Hepatocyte (in vitro differentiated cells): ENCODE measurements at regions not wholly inside any gene's neighbourhood (a gene's known extent, or its start where the extent isn't known, plus 50 kb on each side); places are given as distances from the start of the nearest gene placed in this dataset.

Experiments used
- DNase-seq: peaks from one replicate; pipeline ENCODE4 v3.0.0-alpha.2; 2016; ENCODE audit warnings: low spot score
- H2AFZ ChIP-seq: fragments of 200-600 bp; sonication (generic); 2 replicates; pipeline ENCODE4 v1.6.0; 2016; ENCODE audit warnings: antibody characterized with exemption, mild to moderate bottlenecking
- H3K27ac ChIP-seq: fragments of 200-600 bp; sonication (generic); 2 replicates; pipeline ENCODE4 v1.5.1; 2016; ENCODE audit warnings: mild to moderate bottlenecking
- H3K27me3 ChIP-seq: fragments of 200-600 bp; sonication (generic); 2 replicates; pipeline ENCODE4 v1.6.1; 2016
- H3K36me3 ChIP-seq: fragments of 200-600 bp; sonication (generic); replicated peaks from 2 replicates; pipeline ENCODE4 v1.5.1; 2016; ENCODE audit warnings: low read depth; ENCODE audit not compliant: insufficient read depth
- H3K4me1 ChIP-seq: fragments of 200-600 bp; sonication (generic); 2 replicates; pipeline ENCODE4 v1.5.1; 2016; ENCODE audit warnings: mild to moderate bottlenecking, moderate library complexity; ENCODE audit not compliant: insufficient read depth
- H3K4me2 ChIP-seq: fragments of 200-600 bp; sonication (generic); 2 replicates; pipeline ENCODE4 v1.6.0; 2016
- H3K4me3 ChIP-seq: fragments of 200-600 bp; sonication (generic); 2 replicates; pipeline ENCODE4 v1.5.1; 2016; ENCODE audit warnings: mild to moderate bottlenecking
- H3K79me2 ChIP-seq: fragments of 200-600 bp; sonication (generic); 2 replicates; pipeline ENCODE4 v1.6.0; 2017; ENCODE audit warnings: mild to moderate bottlenecking
- H3K9me2 ChIP-seq: fragments of 200-600 bp; sonication (generic); replicated peaks from 2 replicates; pipeline ENCODE4 v1.6.0; 2017; ENCODE audit warnings: mild to moderate bottlenecking; ENCODE audit not compliant: insufficient read depth
- H3K9me3 ChIP-seq: fragments of 200-600 bp; sonication (generic); 2 replicates; pipeline ENCODE4 v1.5.1; 2016; ENCODE audit warnings: low read depth, mild to moderate bottlenecking
- H4K20me1 ChIP-seq: fragments of 200-600 bp; sonication (generic); 2 replicates; pipeline ENCODE4 v1.6.0; 2016; ENCODE audit warnings: mild to moderate bottlenecking; ENCODE audit not compliant: insufficient read depth, poor library complexity, severe bottlenecking
- CTCF ChIP-seq: fragments of 200-600 bp; sonication (generic); IDR thresholded peaks from 2 replicates; pipeline ENCODE4 v1.5.1; 2016; ENCODE audit warnings: antibody characterized with exemption, mild to moderate bottlenecking; ENCODE audit not compliant: poor library complexity
- EZH2 ChIP-seq: fragments of 200-600 bp; sonication (generic); IDR thresholded peaks from 2 replicates; pipeline ENCODE4 v1.6.1; 2016; ENCODE audit warnings: antibody characterized with exemption, mild to moderate bottlenecking, borderline replicate concordance
- EZH2phosphoT487 ChIP-seq: fragments of 200-600 bp; sonication (generic); IDR thresholded peaks from one replicate; pipeline ENCODE4 v1.6.1; 2018; ENCODE audit warnings: antibody characterized with exemption, mild to moderate bottlenecking, low read depth, moderate library complexity; ENCODE audit not compliant: unreplicated experiment, severe bottlenecking
- WGBS: methylation state at CpG from one replicate; pipeline ENCODE4 v1.1.6; 2016; ENCODE audit warnings: low lambda C conversion rate; ENCODE audit errors: missing lambda C conversion rate; 5-methylcytosine and 5-hydroxymethylcytosine counted together

- 98% methylated on average over 4 of the region's 4 CpGs for WGBS
- Histone ChIP-seq H3K9me3 (no peaks in the 10 kb centered on the region), H2AFZ (no peak overlapping the region), H3K27me3 (no peaks in the 10 kb centered on the region), H3K36me3 (no peaks in the 10 kb centered on the region), H3K79me2 (no peaks in the 10 kb centered on the region), H4K20me1 (no peaks in the 10 kb centered on the region), H3K4me1 (no peaks in the 10 kb centered on the region), H3K9me2 (no peaks in the 10 kb centered on the region), H3K4me3 (no peak overlapping the region), H3K4me2 (no peak overlapping the region), H3K27ac (no peak overlapping the region)
- TF ChIP-seq EZH2 (no peak), EZH2phosphoT487 (no peak), CTCF (no peak)
- no peak for DNase-seq
Measured at GRCh38 chr10:125568156-125568555, 114.8 kb downstream of the TEX36 start.

- DNase-seq = no peak
- 90% methylated on average over 6 of the region's 6 CpGs for WGBS
- Histone ChIP-seq H3K9me2 (no peaks in the 10 kb centered on the region), H2AFZ (no peak overlapping the region), H3K27me3 (no peaks in the 10 kb centered on the region), H4K20me1 (no peaks in the 10 kb centered on the region), H3K4me2 (no peak overlapping the region), H3K79me2 (no peaks in the 10 kb centered on the region), H3K4me1 (no peaks in the 10 kb centered on the region), H3K27ac (no peak overlapping the region), H3K9me3 (no peaks in the 10 kb centered on the region), H3K36me3 (no peaks in the 10 kb centered on the region), H3K4me3 (no peak overlapping the region)
- TF ChIP-seq CTCF (no peak), EZH2 (no peak), EZH2phosphoT487 (no peak)
Measured at GRCh38 chr10:125567529-125567928, 115.4 kb downstream of the TEX36 start.

GRCh38 chr10:125565046-125565445, 117.9 kb downstream of the TEX36 start:
- Histone ChIP-seq H3K79me2 (no peaks in the 10 kb centered on the region), H3K9me2 (no peaks in the 10 kb centered on the region), H3K9me3 (no peaks in the 10 kb centered on the region), H4K20me1 (no peaks in the 10 kb centered on the region), H3K27ac (no peak overlapping the region), H3K4me2 (no peak overlapping the region), H2AFZ (no peak overlapping the region), H3K4me1 (no peaks in the 10 kb centered on the region), H3K36me3 (no peaks in the 10 kb centered on the region), H3K27me3 (no peaks in the 10 kb centered on the region), H3K4me3 (no peak overlapping the region)
- TF ChIP-seq EZH2 = no peak
- TF ChIP-seq EZH2phosphoT487 = no peak
- TF ChIP-seq CTCF = no peak
- WGBS = 72% methylated on average over 6 of the region's 6 CpGs
- DNase-seq = no peak

GRCh38 chr10:125564570-125564969, 118.4 kb downstream of the TEX36 start:
- DNase-seq = no peak
- Histone ChIP-seq H3K9me3 (no peaks in the 10 kb centered on the region), H3K4me3 (no peak overlapping the region), H3K27me3 (no peaks in the 10 kb centered on the region), H3K27ac (no peak overlapping the region), H2AFZ (no peak overlapping the region), H3K36me3 (no peaks in the 10 kb centered on the region), H4K20me1 (no peaks in the 10 kb centered on the region), H3K4me2 (no peak overlapping the region), H3K4me1 (no peaks in the 10 kb centered on the region), H3K9me2 (no peaks in the 10 kb centered on the region), H3K79me2 (no peaks in the 10 kb centered on the region)
- TF ChIP-seq CTCF (no peak), EZH2phosphoT487 (no peak), EZH2 (no peak)
- 83% methylated on average over 3 of the region's 3 CpGs for WGBS
